ENCODE measurements at regions not wholly inside any gene's neighbourhood (a gene's known extent, or its start where the extent isn't known, plus 50 kb on each side); places are given as distances from the start of the nearest gene placed in this dataset.
"Not testable (repeated sequence)": the region's sequence is repeated elsewhere in the genome, so short reads cannot be mapped to it uniquely, and the experiment has no call there.

DNA sequence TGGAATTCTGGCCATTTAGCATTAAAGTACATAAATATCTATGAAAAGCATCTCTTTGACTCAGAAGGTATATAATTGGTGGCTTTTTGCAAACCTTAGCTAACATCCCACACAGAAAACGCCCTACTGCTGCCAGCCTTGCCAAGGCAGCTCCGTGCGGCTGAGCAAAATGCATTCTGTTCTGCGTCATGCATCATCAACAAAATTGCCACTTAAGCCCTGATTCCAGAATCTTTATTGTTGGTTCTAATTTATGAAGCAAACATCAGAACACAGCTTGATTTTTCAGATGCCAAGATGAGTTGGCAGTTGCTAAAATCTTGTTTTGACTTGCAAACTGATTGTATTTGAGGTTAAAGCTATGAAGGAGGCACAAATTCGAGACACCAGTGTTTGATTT is 314.9 kb upstream of the DEPDC1 start:
- Mint-ChIP-seq H3K27ac (no peak overlapping the region), H3K4me3 (no peak overlapping the region), H3K27me3 (no peaks in the 10 kb centered on the region), H3K36me3 (ENCODE audit: low read depth) (no peaks in the 10 kb centered on the region), H3K4me1 (no peaks in the 10 kb centered on the region), H3K9me3 (peaks cover 2% of the 10 kb centered on the region)
- CTCF ChIA-PET = no interaction called here
- no peak for DNase-seq
- POLR2A ChIA-PET = no interaction called here

DNA sequence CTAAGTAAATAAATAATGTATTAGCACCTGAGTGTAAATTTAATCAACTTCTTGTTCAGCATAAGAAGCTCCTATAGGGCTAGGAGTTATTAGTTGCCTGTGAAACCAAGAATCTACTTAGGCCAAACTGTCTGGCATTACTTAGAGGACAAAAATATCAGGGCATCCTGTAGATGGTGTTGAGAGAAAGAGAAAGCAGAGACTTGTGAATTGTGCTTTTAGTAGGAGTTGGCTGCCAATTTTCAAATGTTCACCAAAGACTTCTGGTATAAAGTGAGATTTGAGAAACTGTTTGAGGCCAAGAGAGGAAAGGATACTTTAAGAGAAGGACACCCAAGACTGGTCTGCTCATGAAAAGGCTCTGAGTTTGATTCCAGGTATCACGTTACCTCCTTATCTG is 315.5 kb upstream of the DEPDC1 start:
- no peaks in the 10 kb centered on the region for H3K4me1 Mint-ChIP-seq
- no peak overlapping the region for H3K27ac Mint-ChIP-seq
- ChIA-PET POLR2A (no interaction called here), CTCF (no interaction called here)
- H3K27me3 Mint-ChIP-seq = no peaks in the 10 kb centered on the region
- H3K9me3 Mint-ChIP-seq = peaks cover 2% of the 10 kb centered on the region
- no peak for DNase-seq
- no peak overlapping the region for H3K4me3 Mint-ChIP-seq
- H3K36me3 Mint-ChIP-seq (ENCODE audit: low read depth) = no peaks in the 10 kb centered on the region

GRCh38 chr1:68814067-68814466 is 317.2 kb upstream of the DEPDC1 start:
- Mint-ChIP-seq H3K9me3 (peaks cover 6% of the 10 kb centered on the region), H3K4me1 (no peaks in the 10 kb centered on the region), H3K27me3 (no peaks in the 10 kb centered on the region), H3K4me3 (no peak overlapping the region), H3K36me3 (ENCODE audit: low read depth) (no peaks in the 10 kb centered on the region), H3K27ac (no peak overlapping the region)
- DNase-seq = no peak
- ChIA-PET POLR2A (no interaction called here), CTCF (no interaction called here)

DNA sequence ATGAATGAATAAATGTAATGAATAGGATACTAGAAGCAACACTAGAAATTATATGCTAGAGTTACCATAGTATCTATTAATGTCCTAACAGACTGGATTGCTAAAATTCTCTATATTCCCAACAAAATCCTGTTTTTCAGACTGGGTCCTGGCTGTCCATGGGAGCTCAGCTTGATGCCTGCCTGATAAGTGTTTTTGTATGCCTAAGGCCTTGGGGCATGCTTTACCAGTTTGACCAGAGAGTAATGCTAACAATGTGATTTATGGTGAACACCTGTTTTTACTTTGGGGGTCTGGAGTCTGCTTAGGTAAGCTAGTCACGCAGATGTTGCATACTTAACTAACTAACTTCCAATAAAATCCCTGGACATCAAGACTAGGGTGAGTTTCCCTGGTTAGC is 318.8 kb upstream of the DEPDC1 start:
- Mint-ChIP-seq H3K9me3 (peaks cover 6% of the 10 kb centered on the region), H3K36me3 (ENCODE audit: low read depth) (no peaks in the 10 kb centered on the region), H3K4me3 (no peak overlapping the region), H3K27me3 (no peaks in the 10 kb centered on the region), H3K27ac (no peak overlapping the region), H3K4me1 (no peaks in the 10 kb centered on the region)
- ChIA-PET CTCF (no interaction called here), POLR2A (no interaction called here)
- DNase-seq = no peak

GRCh38 chr1:68817505-68818210 is 320.8 kb upstream of the DEPDC1 start:
- H3K4me3 Mint-ChIP-seq; H3K4me1 Mint-ChIP-seq; CTCF ChIA-PET; H3K27me3 Mint-ChIP-seq; H3K9me3 Mint-ChIP-seq; DNase-seq; POLR2A ChIA-PET; H3K36me3 Mint-ChIP-seq (ENCODE audit: low read depth); H3K27ac Mint-ChIP-seq: not testable (repeated sequence)

GRCh38 chr1:68819190-68819829 is 322.4 kb upstream of the DEPDC1 start:
- no peak for DNase-seq
- CTCF ChIA-PET = no interaction called here
- no peaks in the 10 kb centered on the region for H3K27me3 Mint-ChIP-seq
- H3K9me3 Mint-ChIP-seq = peaks cover 6% of the 10 kb centered on the region
- POLR2A ChIA-PET = no interaction called here
- H3K36me3 Mint-ChIP-seq (ENCODE audit: low read depth) = no peaks in the 10 kb centered on the region
- H3K4me3 Mint-ChIP-seq = no peak overlapping the region
- H3K27ac Mint-ChIP-seq = no peak overlapping the region
- H3K4me1 Mint-ChIP-seq = no peaks in the 10 kb centered on the region

- Mint-ChIP-seq H3K4me3 (no peak overlapping the region), H3K4me1 (no peaks in the 10 kb centered on the region), H3K27ac (no peak overlapping the region), H3K36me3 (ENCODE audit: low read depth) (no peaks in the 10 kb centered on the region), H3K27me3 (no peaks in the 10 kb centered on the region), H3K9me3 (peaks cover 6% of the 10 kb centered on the region)
- ChIA-PET POLR2A (no interaction called here), CTCF (no interaction called here)
- no peak for DNase-seq
Observed at GRCh38 chr1:68820151-68820550, 323.3 kb upstream of the DEPDC1 start.

GRCh38 chr1:68826836-68827235 is 330.0 kb upstream of the DEPDC1 start:
- Mint-ChIP-seq H3K36me3 (ENCODE audit: low read depth) (no peaks in the 10 kb centered on the region), H3K27me3 (no peaks in the 10 kb centered on the region), H3K4me1 (no peaks in the 10 kb centered on the region), H3K27ac (no peak overlapping the region), H3K9me3 (peaks cover 9% of the 10 kb centered on the region), H3K4me3 (no peak overlapping the region)
- POLR2A ChIA-PET = no interaction called here
- CTCF ChIA-PET = no interaction called here
- no peak for DNase-seq

- no peak overlapping the region for H3K4me3 Mint-ChIP-seq
- H3K9me3 Mint-ChIP-seq = peaks cover 9% of the 10 kb centered on the region
- POLR2A ChIA-PET = no interaction called here
- DNase-seq = no peak
- CTCF ChIA-PET = no interaction called here
- H3K27ac Mint-ChIP-seq = no peak overlapping the region
- no peaks in the 10 kb centered on the region for H3K27me3 Mint-ChIP-seq
- H3K36me3 Mint-ChIP-seq (ENCODE audit: low read depth) = no peaks in the 10 kb centered on the region
- H3K4me1 Mint-ChIP-seq = no peaks in the 10 kb centered on the region
Observed at GRCh38 chr1:68827261-68827660, 330.4 kb upstream of the DEPDC1 start.

GRCh38 chr1:68828013-68828412 is 331.1 kb upstream of the DEPDC1 start:
- H3K27me3 Mint-ChIP-seq = no peaks in the 10 kb centered on the region
- H3K9me3 Mint-ChIP-seq = peaks cover 9% of the 10 kb centered on the region
- no peak for DNase-seq
- H3K27ac Mint-ChIP-seq = no peak overlapping the region
- H3K4me3 Mint-ChIP-seq = no peak overlapping the region
- no peaks in the 10 kb centered on the region for H3K4me1 Mint-ChIP-seq
- ChIA-PET CTCF (no interaction called here), POLR2A (no interaction called here)
- H3K36me3 Mint-ChIP-seq (ENCODE audit: low read depth) = no peaks in the 10 kb centered on the region

- POLR2A ChIA-PET = no interaction called here
- H3K4me3 Mint-ChIP-seq = no peak overlapping the region
- H3K27ac Mint-ChIP-seq = no peak overlapping the region
Observed at GRCh38 chr1:68831281-68831680, 334.4 kb upstream of the DEPDC1 start.

DNA sequence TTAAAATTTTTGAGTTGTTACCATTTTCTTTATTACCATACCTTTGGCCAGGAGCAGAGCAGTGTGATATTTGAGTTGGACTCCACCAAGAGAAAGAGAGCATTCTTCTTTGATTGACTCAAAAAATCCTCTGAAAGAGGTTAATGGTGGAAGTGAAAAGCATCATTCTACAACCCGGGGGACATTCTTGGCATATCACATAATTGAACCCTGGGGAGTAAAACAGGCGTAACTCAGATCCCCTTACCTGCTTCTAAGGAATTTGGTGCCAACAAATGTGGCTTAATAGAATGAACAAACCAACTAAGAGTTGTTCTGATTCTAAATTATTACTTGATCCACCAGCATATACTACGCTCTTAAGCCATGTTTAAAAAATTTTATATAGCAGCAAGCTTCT is 351.1 kb upstream of the DEPDC1 start:
- Mint-ChIP-seq H3K27me3 (no peaks in the 10 kb centered on the region), H3K27ac (no peak overlapping the region), H3K4me1 (no peaks in the 10 kb centered on the region), H3K9me3 (peaks cover 2% of the 10 kb centered on the region), H3K4me3 (no peak overlapping the region), H3K36me3 (ENCODE audit: low read depth) (no peaks in the 10 kb centered on the region)
- CTCF ChIA-PET = no interaction called here
- POLR2A ChIA-PET = no interaction called here
- DNase-seq = no peak

More at GRCh38 chr1:68831281-68831680, 334.4 kb upstream of the DEPDC1 start:
- CTCF ChIA-PET = no interaction called here
- no peaks in the 10 kb centered on the region for H3K27me3 Mint-ChIP-seq
- no peak for DNase-seq
- H3K9me3 Mint-ChIP-seq = peaks cover 11% of the 10 kb centered on the region
- no peaks in the 10 kb centered on the region for H3K36me3 Mint-ChIP-seq (ENCODE audit: low read depth)
- H3K4me1 Mint-ChIP-seq = no peaks in the 10 kb centered on the region

- ChIA-PET POLR2A (no interaction called here), CTCF (no interaction called here)
- H3K36me3 Mint-ChIP-seq (ENCODE audit: low read depth) = no peaks in the 10 kb centered on the region
- no peaks in the 10 kb centered on the region for H3K27me3 Mint-ChIP-seq
- H3K27ac Mint-ChIP-seq = no peak overlapping the region
- no peak overlapping the region for H3K4me3 Mint-ChIP-seq
- H3K4me1 Mint-ChIP-seq = no peaks in the 10 kb centered on the region
- DNase-seq = no peak
- H3K9me3 Mint-ChIP-seq = peaks cover 22% of the 10 kb centered on the region
Observed at GRCh38 chr1:68868606-68869005, 371.7 kb upstream of the DEPDC1 start.

DNA sequence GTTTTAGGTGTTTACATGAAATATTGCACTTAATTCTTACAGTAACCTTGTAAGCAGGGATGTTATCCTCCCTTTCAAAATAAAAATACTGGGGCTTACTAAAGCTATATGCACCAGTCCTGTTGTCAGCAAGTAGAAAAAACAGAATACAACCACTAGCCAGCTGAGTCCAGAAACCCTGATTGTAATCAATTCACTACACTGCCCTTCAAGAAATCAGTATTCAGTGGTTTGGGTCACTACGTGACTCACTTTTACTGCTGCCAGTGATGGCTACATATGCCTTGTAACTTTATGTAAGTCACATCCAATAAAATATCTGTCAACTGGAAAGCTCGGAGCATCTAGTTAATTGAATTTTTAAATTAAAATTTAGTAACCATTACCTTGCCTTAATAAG is 376.3 kb upstream of the DEPDC1 start:
- CTCF ChIA-PET = no interaction called here

More for the DNA sequence above, 376.3 kb upstream of the DEPDC1 start:
- Mint-ChIP-seq H3K36me3 (ENCODE audit: low read depth) (no peaks in the 10 kb centered on the region), H3K4me1 (no peaks in the 10 kb centered on the region), H3K4me3 (no peak overlapping the region), H3K27ac (no peak overlapping the region), H3K9me3 (peaks cover 10% of the 10 kb centered on the region), H3K27me3 (no peaks in the 10 kb centered on the region)
- DNase-seq = no peak
- POLR2A ChIA-PET = no interaction called here

Data from activated CD4-positive, alpha-beta memory T cell treated with anti-CD3 and anti-CD28 coated beads, Interleukin-2, amount 10 ng/mL, durations not matched to agents 7 days and 5 days (primary cell).